Spleen (tissue), 11 donors: ENCODE measurements at regions not wholly inside any gene's neighbourhood (a gene's known extent, or its start where the extent isn't known, plus 50 kb on each side); places are given as distances from the start of the nearest gene placed in this dataset.

ENCODE experiments used
- DNase-seq: peaks from one replicate; pipeline ENCODE4 v3.0.0-alpha.2; 2020
- H3K27ac ChIP-seq, 8 donors: fragments of 200-600 bp; sonication (generic) in 7 of 8; 1 replicate in 4 of 8; 2 replicates in 4 of 8; pipeline versions ENCODE4 v1.5.0 to v1.8.0; 2016 to 2021; ENCODE audit warnings: inconsistent platforms in 4 of 8, mild to moderate bottlenecking in 4 of 8, moderate library complexity in 1 of 8
- H3K27me3 ChIP-seq, 7 donors: fragments of 200-600 bp; sonication (generic) in 6 of 7; replicated peaks in 1 of 7; 1 replicate in 4 of 7; 2 replicates in 3 of 7; pipeline versions ENCODE4 v1.5.0 to v1.8.0; 2016 to 2021; ENCODE audit warnings: inconsistent platforms in 3 of 7, mild to moderate bottlenecking in 1 of 7
- H3K36me3 ChIP-seq, 6 donors: fragments of 200-600 bp; sonication (generic) in 5 of 6; 1 replicate in 4 of 6; 2 replicates in 2 of 6; pipeline versions ENCODE4 v1.5.0 to v1.8.0; 2016 to 2021; ENCODE audit warnings: inconsistent platforms in 2 of 6
- H3K4me1 ChIP-seq, 6 donors: fragments of 200-600 bp; sonication (generic) in 5 of 6; 1 replicate in 3 of 6; 2 replicates in 3 of 6; pipeline versions ENCODE4 v1.5.0 to v1.8.0; 2016 to 2021; ENCODE audit warnings: inconsistent platforms in 3 of 6
- H3K4me3 ChIP-seq, 8 donors: fragments of 200-600 bp; sonication (generic) in 7 of 8; 1 replicate in 4 of 8; 2 replicates in 4 of 8; pipeline versions ENCODE4 v1.5.0 to v1.8.0; 2016 to 2021; ENCODE audit warnings: inconsistent platforms in 4 of 8, mild to moderate bottlenecking in 4 of 8, moderate library complexity in 2 of 8
- H3K9me3 ChIP-seq, 8 donors: fragments of 200-600 bp; sonication (generic) in 7 of 8; 1 replicate in 4 of 8; 2 replicates in 4 of 8; pipeline versions ENCODE4 v1.5.0 to v1.8.0; 2016 to 2021; ENCODE audit warnings: inconsistent platforms in 4 of 8
- POLR2A ChIP-seq, 3 donors: fragments of 450-650 bp; IDR thresholded peaks; one replicate each; pipeline ENCODE4 v1.5.1; 2017; ENCODE audit warnings: antibody characterized with exemption in 3 of 3, mild to moderate bottlenecking in 1 of 3
- POLR2AphosphoS5 ChIP-seq, 3 donors: sonication (generic); formaldehyde crosslinking; IDR thresholded peaks; one replicate each; pipeline ENCODE4 v1.5.1; 2017; ENCODE audit warnings: antibody characterized with exemption in 3 of 3
- WGBS, 5 donors: extraction: QIAGEN DNeasy Blood & Tissue Kit in 3 of 5; methylation state at CpG; one replicate each; pipeline versions ENCODE4 v1.1.5 to v1.1.7; 2013 to 2018; 5-methylcytosine and 5-hydroxymethylcytosine counted together
- intact Hi-C: fragments of 100-400 bp; cut with DNase I; formaldehyde crosslinking; loops from one replicate; pipeline ENCODE4 v1.15.0; 2023; ENCODE audit warnings: low total_unique reads
- TF ChIP-seq, protein P1 (sequence below), 11 experiments: fragments of 200-600 bp in 7 of 11; fragments of 450-650 bp in 4 of 11; sonication (generic) in 4 of 11; IDR thresholded peaks in 8 of 11; conservative IDR thresholded peaks in 3 of 11; 1 replicate in 7 of 11; 2 replicates in 4 of 11; pipeline versions ENCODE4 v1.4.0 to v1.8.0; 2016 to 2021; ENCODE audit warnings: antibody characterized with exemption in 11 of 11, inconsistent platforms in 4 of 11, mild to moderate bottlenecking in 1 of 11
- donor health status: healthy with polysubstance abuse.
- donor health status: DM: no; HTN: no; CAD: no; lungs with moderate emphysema.
- donor health status: DM: no; HTN: no; CAD: no.
- donor health status: Bipolar disorder and iron deficiency.
- donor health status: healthy.
- donor health status: DM: no; HTN: no; CAD: no.
- donor health status: DM: yes; HTN: yes; CAD: no.

GRCh38 chr12:89073027-89073398, 279.3 kb downstream of the DUSP6 start:
- Histone ChIP-seq H3K4me3 (no peak overlapping the region), H3K36me3 (no peaks in the 10 kb centered on the region), H3K27me3 (no peaks in the 10 kb centered on the region), H3K9me3 (no peaks in the 10 kb centered on the region), H3K27ac (no peak overlapping the region), H3K4me1 (peaks cover 0 to 6% (median 2%) of the 10 kb centered on the region in 6 donors)
- TF ChIP-seq, protein P1, sequence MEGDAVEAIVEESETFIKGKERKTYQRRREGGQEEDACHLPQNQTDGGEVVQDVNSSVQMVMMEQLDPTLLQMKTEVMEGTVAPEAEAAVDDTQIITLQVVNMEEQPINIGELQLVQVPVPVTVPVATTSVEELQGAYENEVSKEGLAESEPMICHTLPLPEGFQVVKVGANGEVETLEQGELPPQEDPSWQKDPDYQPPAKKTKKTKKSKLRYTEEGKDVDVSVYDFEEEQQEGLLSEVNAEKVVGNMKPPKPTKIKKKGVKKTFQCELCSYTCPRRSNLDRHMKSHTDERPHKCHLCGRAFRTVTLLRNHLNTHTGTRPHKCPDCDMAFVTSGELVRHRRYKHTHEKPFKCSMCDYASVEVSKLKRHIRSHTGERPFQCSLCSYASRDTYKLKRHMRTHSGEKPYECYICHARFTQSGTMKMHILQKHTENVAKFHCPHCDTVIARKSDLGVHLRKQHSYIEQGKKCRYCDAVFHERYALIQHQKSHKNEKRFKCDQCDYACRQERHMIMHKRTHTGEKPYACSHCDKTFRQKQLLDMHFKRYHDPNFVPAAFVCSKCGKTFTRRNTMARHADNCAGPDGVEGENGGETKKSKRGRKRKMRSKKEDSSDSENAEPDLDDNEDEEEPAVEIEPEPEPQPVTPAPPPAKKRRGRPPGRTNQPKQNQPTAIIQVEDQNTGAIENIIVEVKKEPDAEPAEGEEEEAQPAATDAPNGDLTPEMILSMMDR (IDR thresholded peaks at IDR 0.05 in 8 of 11, conservative IDR thresholded peaks at IDR 0.05 in 3 of 11) = no peak
- TF ChIP-seq POLR2A (IDR thresholded peaks at IDR 0.05) (no peak), POLR2AphosphoS5 (IDR thresholded peaks at IDR 0.05) (no peak)
- intact Hi-C loops = no loop called here
- no peak for DNase-seq
- WGBS, 5 donors = 68 to 84% (median 75%) methylated on average over 1 of the region's 1 CpG

- TF ChIP-seq POLR2A (IDR thresholded peaks at IDR 0.05) (no peak), POLR2AphosphoS5 (IDR thresholded peaks at IDR 0.05) (no peak)
- TF ChIP-seq, protein P1 (IDR thresholded peaks at IDR 0.05 in 8 of 11, conservative IDR thresholded peaks at IDR 0.05 in 3 of 11) = no peak
- 90 to 95% (median 93%) methylated on average over 4 of the region's 4 CpGs for WGBS, 5 donors
- H3K9me3 ChIP-seq = no peaks in the 10 kb centered on the region
- H3K4me3 ChIP-seq = no peak overlapping the region
- intact Hi-C loops = no loop called here
- peaks cover 0 to 6% (median 2%) of the 10 kb centered on the region in 6 donors for H3K4me1 ChIP-seq
- no peak overlapping the region for H3K27ac ChIP-seq
- H3K36me3 ChIP-seq = no peaks in the 10 kb centered on the region
- H3K27me3 ChIP-seq = no peaks in the 10 kb centered on the region
- DNase-seq = no peak
Measured at GRCh38 chr12:89072294-89073026, 279.8 kb downstream of the DUSP6 start.

GRCh38 chr12:89070603-89071002, 281.7 kb downstream of the DUSP6 start:
- no peaks in the 10 kb centered on the region for H3K9me3 ChIP-seq
- H3K36me3 ChIP-seq = no peaks in the 10 kb centered on the region
- intact Hi-C loops = no loop called here
- H3K27ac ChIP-seq = no peak overlapping the region
- H3K27me3 ChIP-seq = no peaks in the 10 kb centered on the region
- H3K4me1 ChIP-seq = no peaks in the 10 kb centered on the region
- no peak for DNase-seq
- no peak overlapping the region for H3K4me3 ChIP-seq
- 75 to 100% (median 95%) methylated on average over 1 of the region's 1 CpG for WGBS, 5 donors
- TF ChIP-seq POLR2AphosphoS5 (IDR thresholded peaks at IDR 0.05) = no peak
- no peak for TF ChIP-seq POLR2A (IDR thresholded peaks at IDR 0.05)
- TF ChIP-seq, protein P1 (IDR thresholded peaks at IDR 0.05 in 8 of 11, conservative IDR thresholded peaks at IDR 0.05 in 3 of 11) = no peak

- DNase-seq = no peak
- intact Hi-C loops = no loop called here
- Histone ChIP-seq H3K27me3 (no peaks in the 10 kb centered on the region), H3K27ac (no peak overlapping the region), H3K4me1 (no peaks in the 10 kb centered on the region), H3K36me3 (no peaks in the 10 kb centered on the region), H3K9me3 (no peaks in the 10 kb centered on the region), H3K4me3 (no peak overlapping the region)
- WGBS, 5 donors = 90 to 98% (median 97%) methylated on average over 2 of the region's 2 CpGs
- TF ChIP-seq POLR2A (IDR thresholded peaks at IDR 0.05) (no peak), POLR2AphosphoS5 (IDR thresholded peaks at IDR 0.05) (no peak)
- TF ChIP-seq, protein P1 (IDR thresholded peaks at IDR 0.05 in 8 of 11, conservative IDR thresholded peaks at IDR 0.05 in 3 of 11) = no peak
Measured at GRCh38 chr12:89069431-89069830, 282.9 kb downstream of the DUSP6 start.
